ENCODE measurements at regions not wholly inside any gene's neighbourhood (a gene's known extent, or its start where the extent isn't known, plus 50 kb on each side); places are given as distances from the start of the nearest gene placed in this dataset.

DNA sequence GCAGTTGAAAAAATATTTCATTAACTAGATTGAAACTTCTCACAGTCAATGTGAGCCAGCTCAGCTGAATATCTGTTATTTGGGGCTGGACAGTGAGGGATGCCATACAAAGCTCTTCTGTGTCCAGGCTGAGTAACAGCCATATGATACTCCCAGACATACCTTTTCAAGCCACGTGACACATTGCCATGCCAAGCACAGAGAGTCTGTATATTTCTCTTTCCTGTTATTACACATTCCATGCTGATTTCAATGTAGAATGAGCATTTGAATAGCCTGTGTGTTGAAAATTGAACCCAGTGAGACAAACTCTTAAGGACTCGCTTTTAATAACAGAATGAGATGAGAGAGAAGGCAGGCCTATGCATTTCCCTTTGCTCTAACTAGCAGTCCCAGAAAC, 334.7 kb upstream of the RASGRP1 start:
- Histone ChIP-seq H3K27ac (ENCODE audit: low read depth, low read length, severe bottlenecking) (no peak overlapping the region), H3K9me3 (ENCODE audit: control insufficient read depth, low read length) (no peaks in the 10 kb centered on the region), H3K4me3 (ENCODE audit: extremely low read depth, insufficient read depth, low read length, poor library complexity, severe bottlenecking) (no peak overlapping the region), H3K4me1 (ENCODE audit: control insufficient read depth, insufficient read depth, low read length, poor library complexity, severe bottlenecking) (peaks cover 14% of the 10 kb centered on the region), H3K36me3 (ENCODE audit: control insufficient read depth, insufficient read depth, low read length) (no peaks in the 10 kb centered on the region)
- WGBS, 2 experiments (ENCODE audit: insufficient coverage in 2 of 2): 83 to 86% methylated on average over 1 to 2 of the region's 2 CpGs

DNA sequence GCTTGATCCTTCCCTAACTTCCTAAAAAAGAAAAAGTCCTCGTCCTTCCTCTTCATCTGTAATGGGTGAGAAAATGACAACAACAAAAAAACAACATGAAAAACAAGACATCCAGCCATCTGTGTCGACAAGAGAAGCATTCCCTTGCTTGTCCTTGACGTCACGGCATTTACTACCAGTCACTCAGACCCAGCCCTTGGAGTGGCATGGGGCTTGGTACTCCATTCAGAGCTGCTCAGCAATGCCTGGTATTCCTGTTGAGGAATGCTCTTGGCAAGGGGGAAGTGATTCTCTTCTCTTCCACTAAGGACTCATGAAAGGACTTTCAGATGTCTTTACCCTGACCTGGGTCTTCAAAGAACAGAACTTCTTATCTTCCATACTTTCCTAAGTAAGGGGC, 339.7 kb upstream of the RASGRP1 start:
- no peaks in the 10 kb centered on the region for H3K9me3 ChIP-seq (ENCODE audit: control insufficient read depth, low read length)
- no peak overlapping the region for H3K27ac ChIP-seq (ENCODE audit: low read depth, low read length, severe bottlenecking)
- H3K4me1 ChIP-seq (ENCODE audit: control insufficient read depth, insufficient read depth, low read length, poor library complexity, severe bottlenecking): no peaks in the 10 kb centered on the region
- 83 to 88% methylated on average over 3 of the region's 4 CpGs for WGBS, 2 experiments (ENCODE audit: insufficient coverage in 2 of 2)
- no peak overlapping the region for H3K4me3 ChIP-seq (ENCODE audit: extremely low read depth, insufficient read depth, low read length, poor library complexity, severe bottlenecking)
- H3K36me3 ChIP-seq (ENCODE audit: control insufficient read depth, insufficient read depth, low read length): no peaks in the 10 kb centered on the region

DNA sequence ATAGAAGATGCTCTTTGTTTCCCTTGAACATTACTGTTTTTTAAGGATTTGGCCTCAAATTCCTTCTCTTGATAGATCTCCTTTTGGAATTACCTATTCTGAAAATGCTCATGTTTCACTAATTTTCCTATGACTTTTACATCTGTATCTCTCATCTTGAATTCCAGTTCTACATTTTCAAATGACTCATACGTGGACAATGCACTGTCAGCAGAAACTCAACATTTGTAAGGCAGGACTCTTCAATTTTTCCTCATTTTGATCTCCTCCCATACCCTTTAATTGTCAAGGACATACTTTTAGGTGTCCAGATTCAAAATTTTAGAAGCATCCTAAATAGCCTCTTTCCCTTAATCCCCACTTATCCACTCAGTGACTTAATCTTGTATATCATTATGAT, 341.0 kb upstream of the RASGRP1 start:
- Histone ChIP-seq H3K4me1 (ENCODE audit: control insufficient read depth, insufficient read depth, low read length, poor library complexity, severe bottlenecking) (no peaks in the 10 kb centered on the region), H3K9me3 (ENCODE audit: control insufficient read depth, low read length) (no peaks in the 10 kb centered on the region), H3K36me3 (ENCODE audit: control insufficient read depth, insufficient read depth, low read length) (no peaks in the 10 kb centered on the region), H3K4me3 (ENCODE audit: extremely low read depth, insufficient read depth, low read length, poor library complexity, severe bottlenecking) (no peak overlapping the region), H3K27ac (ENCODE audit: low read depth, low read length, severe bottlenecking) (no peak overlapping the region)
- 77 to 86% methylated on average over 1 of the region's 1 CpG for WGBS, 2 experiments (ENCODE audit: insufficient coverage in 2 of 2)

DNA sequence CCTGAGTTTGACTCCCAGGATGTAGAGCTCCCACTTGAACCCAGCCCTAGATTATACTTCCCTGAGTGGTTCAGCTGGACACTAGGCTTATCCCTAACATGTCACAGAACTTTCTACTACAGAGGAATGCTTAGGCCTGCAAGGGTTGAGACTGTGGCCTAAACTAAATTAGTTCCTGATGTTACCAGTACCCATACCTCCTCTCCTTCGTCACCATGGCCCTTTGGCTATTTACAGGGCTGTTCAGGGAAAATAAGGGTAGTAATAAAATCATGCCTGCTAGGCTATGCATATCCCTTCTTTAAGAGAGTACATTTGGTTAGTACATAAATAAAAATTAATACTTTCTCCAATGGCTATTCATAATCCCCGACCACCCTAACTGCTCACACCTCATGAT, 356.4 kb upstream of the RASGRP1 start:
- no peaks in the 10 kb centered on the region for H3K36me3 ChIP-seq (ENCODE audit: control insufficient read depth, insufficient read depth, low read length)
- H3K4me3 ChIP-seq (ENCODE audit: extremely low read depth, insufficient read depth, low read length, poor library complexity, severe bottlenecking): no peak overlapping the region
- WGBS, 2 experiments (ENCODE audit: insufficient coverage in 2 of 2): no CpG with 5 or more reads among the region's 2 CpGs
- H3K27ac ChIP-seq (ENCODE audit: low read depth, low read length, severe bottlenecking): no peak overlapping the region
- no peaks in the 10 kb centered on the region for H3K9me3 ChIP-seq (ENCODE audit: control insufficient read depth, low read length)
- no peaks in the 10 kb centered on the region for H3K4me1 ChIP-seq (ENCODE audit: control insufficient read depth, insufficient read depth, low read length, poor library complexity, severe bottlenecking)

DNA sequence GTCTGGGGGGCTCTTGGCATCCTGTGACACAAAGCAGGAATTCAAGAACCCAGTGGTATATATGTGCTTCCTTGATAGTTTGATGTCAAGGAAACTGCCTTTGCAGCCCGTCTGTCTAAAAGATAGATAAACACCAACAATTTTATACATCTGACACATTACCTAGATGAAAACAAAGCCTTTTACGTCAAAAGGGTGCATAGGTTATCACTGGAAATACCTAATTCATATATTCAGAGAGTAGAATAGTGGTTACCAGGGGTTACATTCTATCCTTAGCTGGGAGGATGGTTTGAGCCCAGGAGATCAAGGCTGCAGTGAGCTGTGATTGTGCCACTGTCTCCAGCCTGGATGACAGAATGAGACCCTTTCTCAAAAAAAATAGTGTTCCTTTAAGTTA, 356.9 kb upstream of the RASGRP1 start:
- WGBS, 2 experiments (ENCODE audit: insufficient coverage in 2 of 2): no CpG with 5 or more reads among the region's 2 CpGs
- Histone ChIP-seq H3K4me3 (ENCODE audit: extremely low read depth, insufficient read depth, low read length, poor library complexity, severe bottlenecking) (no peak overlapping the region), H3K36me3 (ENCODE audit: control insufficient read depth, insufficient read depth, low read length) (no peaks in the 10 kb centered on the region), H3K4me1 (ENCODE audit: control insufficient read depth, insufficient read depth, low read length, poor library complexity, severe bottlenecking) (no peaks in the 10 kb centered on the region), H3K27ac (ENCODE audit: low read depth, low read length, severe bottlenecking) (no peak overlapping the region), H3K9me3 (ENCODE audit: control insufficient read depth, low read length) (no peaks in the 10 kb centered on the region)

DNA sequence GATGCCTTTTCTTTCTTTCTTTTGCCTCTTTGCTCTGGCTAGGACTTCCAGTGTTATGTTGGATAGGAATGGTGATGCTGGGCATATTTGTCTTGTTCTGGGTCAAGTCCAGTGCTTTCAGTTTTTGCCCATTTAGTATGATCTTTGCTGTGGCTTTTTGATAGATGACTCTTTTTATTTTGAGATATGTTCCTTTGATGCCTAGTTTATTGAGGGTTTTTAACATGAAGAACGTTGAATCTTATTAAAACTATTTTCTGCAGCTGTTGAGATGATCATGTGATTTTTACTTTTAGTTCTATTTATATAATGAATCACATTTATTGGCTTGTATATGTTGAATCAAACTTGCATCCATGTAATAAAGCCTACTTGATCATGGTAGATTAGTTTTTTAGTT, 363.8 kb upstream of the RASGRP1 start:
- no peak overlapping the region for H3K27ac ChIP-seq (ENCODE audit: low read depth, low read length, severe bottlenecking)
- no CpG with 5 or more reads among the region's 1 CpG for WGBS, 2 experiments (ENCODE audit: insufficient coverage in 2 of 2)
- no peaks in the 10 kb centered on the region for H3K9me3 ChIP-seq (ENCODE audit: control insufficient read depth, low read length)
- no peaks in the 10 kb centered on the region for H3K4me1 ChIP-seq (ENCODE audit: control insufficient read depth, insufficient read depth, low read length, poor library complexity, severe bottlenecking)
- no peak overlapping the region for H3K4me3 ChIP-seq (ENCODE audit: extremely low read depth, insufficient read depth, low read length, poor library complexity, severe bottlenecking)
- H3K36me3 ChIP-seq (ENCODE audit: control insufficient read depth, insufficient read depth, low read length): no peaks in the 10 kb centered on the region

DNA sequence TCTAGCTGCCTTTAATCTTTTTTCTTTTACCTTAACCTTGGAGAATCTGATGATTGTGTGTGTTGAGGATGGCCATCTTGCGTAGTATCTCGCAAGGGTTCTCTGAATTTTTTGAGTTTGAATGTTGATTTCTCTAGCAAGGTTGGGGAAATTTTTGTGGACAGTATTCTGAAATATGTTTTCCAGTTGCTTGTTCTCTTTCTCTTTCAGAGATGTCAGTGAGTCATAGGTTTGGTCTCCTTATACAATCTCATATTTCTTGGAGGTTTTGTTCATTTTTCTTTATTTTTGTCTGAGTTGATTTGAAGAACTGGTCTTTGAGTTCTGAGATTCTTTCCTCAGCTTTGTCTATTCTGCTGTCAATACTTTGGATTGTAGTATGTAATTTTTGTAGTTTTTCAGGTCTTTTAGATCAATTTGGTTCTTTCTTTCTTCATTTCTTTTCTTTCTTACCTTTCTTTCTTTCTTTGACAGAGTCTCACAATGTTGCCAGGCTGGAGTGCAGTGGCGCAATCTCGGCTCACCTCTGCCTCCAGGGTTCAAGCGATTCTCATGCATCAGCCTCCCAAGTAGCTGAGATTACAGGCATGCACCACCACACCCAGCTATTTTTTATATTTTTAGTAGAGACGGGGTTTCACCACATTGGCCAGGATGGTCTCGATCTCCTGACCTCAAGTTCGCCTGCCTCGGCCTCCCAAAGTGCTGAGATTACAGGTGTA, 366.4 kb upstream of the RASGRP1 start:
- Histone ChIP-seq H3K4me3 (ENCODE audit: extremely low read depth, insufficient read depth, low read length, poor library complexity, severe bottlenecking) (no peak overlapping the region), H3K9me3 (ENCODE audit: control insufficient read depth, low read length) (no peaks in the 10 kb centered on the region), H3K4me1 (ENCODE audit: control insufficient read depth, insufficient read depth, low read length, poor library complexity, severe bottlenecking) (no peaks in the 10 kb centered on the region), H3K36me3 (ENCODE audit: control insufficient read depth, insufficient read depth, low read length) (no peaks in the 10 kb centered on the region), H3K27ac (ENCODE audit: low read depth, low read length, severe bottlenecking) (no peak overlapping the region)
- WGBS, 2 experiments (ENCODE audit: insufficient coverage in 2 of 2): 96 to 100% methylated on average over 4 to 8 of the region's 9 CpGs

DNA sequence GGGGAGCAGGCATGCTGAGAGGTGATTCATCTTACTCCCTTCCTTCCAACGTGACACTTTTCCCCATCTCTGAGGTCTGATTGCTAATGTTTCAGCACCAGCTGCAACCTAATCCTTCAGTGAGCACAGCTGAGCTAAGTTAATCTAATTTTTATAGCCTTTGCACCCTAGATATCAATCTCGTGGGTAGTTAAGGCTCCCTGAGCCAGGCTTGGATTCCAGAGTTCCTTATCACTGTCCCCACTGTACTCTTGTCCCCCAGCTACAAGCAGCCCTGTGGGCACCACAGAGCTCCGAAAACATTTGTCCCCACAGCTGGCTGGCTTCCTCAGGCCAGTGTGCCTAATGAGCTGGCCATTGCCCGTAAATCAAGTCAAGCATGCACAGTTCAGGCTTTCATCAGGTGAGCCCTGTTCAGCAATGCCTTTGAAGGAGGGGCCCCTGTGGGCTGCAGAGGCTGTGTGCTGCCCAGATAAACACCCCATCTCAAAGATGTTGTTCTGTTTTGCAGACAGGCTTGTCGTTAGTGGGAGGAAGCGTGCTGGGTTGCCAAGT, 376.9 kb upstream of the RASGRP1 start:
- Histone ChIP-seq H3K27ac (ENCODE audit: low read depth, low read length, severe bottlenecking) (no peak overlapping the region), H3K4me1 (ENCODE audit: control insufficient read depth, insufficient read depth, low read length, poor library complexity, severe bottlenecking) (no peaks in the 10 kb centered on the region), H3K36me3 (ENCODE audit: control insufficient read depth, insufficient read depth, low read length) (no peaks in the 10 kb centered on the region), H3K9me3 (ENCODE audit: control insufficient read depth, low read length) (no peaks in the 10 kb centered on the region), H3K4me3 (ENCODE audit: extremely low read depth, insufficient read depth, low read length, poor library complexity, severe bottlenecking) (no peak overlapping the region)
- 68 to 70% methylated on average over 4 of the region's 6 CpGs for WGBS, 2 experiments (ENCODE audit: insufficient coverage in 2 of 2)

DNA sequence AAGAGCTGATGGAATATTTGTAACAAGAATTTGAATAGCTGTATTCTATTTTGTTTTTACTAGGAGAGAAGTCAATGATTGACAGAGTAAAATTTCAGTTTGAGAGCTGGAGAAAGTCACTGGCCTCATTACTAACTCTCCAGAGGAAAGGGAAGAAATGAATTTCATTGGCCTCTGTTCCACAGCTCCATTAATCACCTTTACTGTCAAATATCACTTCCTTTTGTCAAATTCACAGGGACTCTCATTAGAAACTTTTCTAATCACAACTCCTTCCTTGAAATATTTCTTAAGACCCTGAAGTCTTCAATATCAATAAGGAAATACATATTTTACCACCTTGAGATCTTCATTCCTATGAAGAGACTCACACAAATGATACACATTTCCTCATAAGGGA, 379.9 kb upstream of the RASGRP1 start:
- no peak overlapping the region for H3K27ac ChIP-seq (ENCODE audit: low read depth, low read length, severe bottlenecking)
- no peaks in the 10 kb centered on the region for H3K4me1 ChIP-seq (ENCODE audit: control insufficient read depth, insufficient read depth, low read length, poor library complexity, severe bottlenecking)
- no peak overlapping the region for H3K4me3 ChIP-seq (ENCODE audit: extremely low read depth, insufficient read depth, low read length, poor library complexity, severe bottlenecking)
- no peaks in the 10 kb centered on the region for H3K9me3 ChIP-seq (ENCODE audit: control insufficient read depth, low read length)
- H3K36me3 ChIP-seq (ENCODE audit: control insufficient read depth, insufficient read depth, low read length): no peaks in the 10 kb centered on the region

DNA sequence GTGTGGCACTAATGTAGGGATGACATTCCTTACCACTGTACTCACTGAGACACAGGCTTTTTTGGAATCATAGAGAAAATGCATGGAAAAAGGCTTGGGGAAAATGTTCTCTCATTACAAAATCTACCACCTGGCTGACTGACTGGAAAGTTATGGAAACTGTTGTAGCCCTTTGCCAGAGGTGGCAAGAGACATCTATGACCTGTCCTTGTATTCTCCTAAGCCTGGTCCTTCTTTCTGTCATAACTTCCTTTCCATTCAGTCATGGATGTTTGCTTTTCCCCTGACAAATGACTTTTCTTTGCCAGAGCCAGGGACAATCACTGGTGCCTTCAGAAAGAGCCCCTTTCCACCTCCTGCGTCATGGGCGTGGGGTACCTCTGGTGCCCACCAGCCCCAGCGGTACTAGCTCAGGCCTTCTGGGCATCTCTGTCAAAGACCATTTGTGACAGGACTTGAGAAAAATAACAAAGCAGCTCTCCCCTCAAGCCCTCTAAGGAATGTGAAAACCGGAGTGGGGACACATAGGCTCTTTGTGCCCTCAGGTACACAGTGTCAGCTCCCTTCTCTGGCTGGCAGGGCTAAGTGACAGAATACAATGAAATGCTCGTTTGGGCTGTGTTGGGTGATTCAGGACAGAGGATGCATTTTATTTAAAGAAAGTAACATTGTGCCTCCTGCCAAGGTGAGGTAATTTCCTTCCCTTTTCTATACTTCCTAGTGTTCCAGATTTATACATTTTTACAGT, 381.1 kb upstream of the RASGRP1 start:
- 95 to 100% methylated on average over 2 to 4 of the region's 5 CpGs for WGBS, 2 experiments (ENCODE audit: insufficient coverage in 2 of 2)
- H3K9me3 ChIP-seq (ENCODE audit: control insufficient read depth, low read length): no peaks in the 10 kb centered on the region
- H3K36me3 ChIP-seq (ENCODE audit: control insufficient read depth, insufficient read depth, low read length): no peaks in the 10 kb centered on the region
- no peak overlapping the region for H3K27ac ChIP-seq (ENCODE audit: low read depth, low read length, severe bottlenecking)
- H3K4me3 ChIP-seq (ENCODE audit: extremely low read depth, insufficient read depth, low read length, poor library complexity, severe bottlenecking): no peak overlapping the region
- no peaks in the 10 kb centered on the region for H3K4me1 ChIP-seq (ENCODE audit: control insufficient read depth, insufficient read depth, low read length, poor library complexity, severe bottlenecking)

DNA sequence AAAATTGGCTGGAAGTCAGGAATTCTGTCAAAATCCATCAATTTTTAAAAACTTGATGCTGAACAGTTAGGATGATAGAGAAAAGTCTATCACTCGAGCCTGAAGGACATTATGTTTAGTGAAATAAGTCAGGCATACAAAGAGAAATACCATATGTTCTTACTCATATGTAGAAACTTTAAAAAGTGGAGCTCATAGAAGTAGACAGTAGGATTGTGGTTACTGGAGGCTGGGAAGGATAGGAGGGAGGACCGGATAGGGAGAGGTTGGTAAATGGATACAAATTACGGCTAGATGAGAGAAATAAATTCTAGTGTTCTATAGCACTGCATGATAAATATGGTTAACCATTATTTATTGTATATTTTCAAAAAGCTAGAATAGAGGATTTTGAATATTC, 389.5 kb upstream of the RASGRP1 start:
- H3K27ac ChIP-seq (ENCODE audit: low read depth, low read length, severe bottlenecking): no peak overlapping the region
- H3K36me3 ChIP-seq (ENCODE audit: control insufficient read depth, insufficient read depth, low read length): no peaks in the 10 kb centered on the region
- H3K4me3 ChIP-seq (ENCODE audit: extremely low read depth, insufficient read depth, low read length, poor library complexity, severe bottlenecking): no peak overlapping the region
- WGBS, 2 experiments (ENCODE audit: insufficient coverage in 2 of 2): 100% methylated on average over 1 of the region's 3 CpGs; no CpG with 5 or more reads in 1 of the 2 experiments
- H3K4me1 ChIP-seq (ENCODE audit: control insufficient read depth, insufficient read depth, low read length, poor library complexity, severe bottlenecking): no peaks in the 10 kb centered on the region
- no peaks in the 10 kb centered on the region for H3K9me3 ChIP-seq (ENCODE audit: control insufficient read depth, low read length)

Data from mesodermal cell (in vitro differentiated cells).